CD4-positive, alpha-beta T cell treated with Interleukin-4 for 4 hours (primary cell): ENCODE measurements at regions not wholly inside any gene's neighbourhood (a gene's known extent, or its start where the extent isn't known, plus 50 kb on each side); places are given as distances from the start of the nearest gene placed in this dataset.
"Not testable (repeated sequence)": the region's sequence is repeated elsewhere in the genome, so short reads cannot be mapped to it uniquely, and the experiment has no call there.

ENCODE experiments used
- DNase-seq: peaks from one replicate; pipeline ENCODE4 v3.0.0-alpha.2; 2020

GRCh38 chr5:118144540-118144939, 843.8 kb downstream of the DTWD2 start:
- DNase-seq, result no peak

DNA sequence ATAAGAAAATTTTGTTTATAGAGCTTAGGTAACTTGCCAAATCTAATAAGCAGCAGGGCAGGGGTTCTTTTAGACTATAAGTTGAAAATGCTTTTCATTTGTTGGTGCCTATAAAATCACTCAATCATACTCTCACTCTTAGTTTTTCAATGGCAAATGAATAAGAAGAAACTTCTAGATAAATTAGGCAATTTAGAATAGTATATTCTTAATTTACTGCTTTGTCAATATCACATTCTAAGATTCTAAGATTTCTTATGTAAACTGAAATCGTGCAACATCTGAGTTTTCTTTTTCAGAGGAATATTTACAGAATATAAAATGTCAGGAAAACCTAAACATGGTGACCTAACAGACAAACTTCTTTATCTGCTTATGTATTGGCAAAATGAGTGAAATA, 849.0 kb downstream of the DTWD2 start:
- no peak for DNase-seq

DNA sequence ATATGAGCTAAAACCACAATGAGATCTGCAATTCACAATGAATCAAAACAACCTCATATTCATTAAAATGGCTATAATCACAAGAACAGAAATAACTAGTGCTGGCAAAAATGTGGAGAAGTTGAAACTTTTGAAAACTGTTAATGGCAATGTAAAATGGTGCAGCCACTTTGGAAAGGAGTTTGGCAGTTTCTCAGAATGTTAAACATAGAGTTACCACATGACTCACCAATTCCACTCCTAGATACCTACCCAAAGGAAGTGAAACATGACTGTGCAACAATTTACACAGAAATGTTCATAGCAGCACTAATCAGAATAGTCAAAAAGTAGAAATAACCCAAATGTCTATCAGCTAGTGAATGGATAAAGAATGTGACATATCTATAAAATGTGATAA, 862.2 kb downstream of the DTWD2 start:
- DNase-seq, result no peak

DNA sequence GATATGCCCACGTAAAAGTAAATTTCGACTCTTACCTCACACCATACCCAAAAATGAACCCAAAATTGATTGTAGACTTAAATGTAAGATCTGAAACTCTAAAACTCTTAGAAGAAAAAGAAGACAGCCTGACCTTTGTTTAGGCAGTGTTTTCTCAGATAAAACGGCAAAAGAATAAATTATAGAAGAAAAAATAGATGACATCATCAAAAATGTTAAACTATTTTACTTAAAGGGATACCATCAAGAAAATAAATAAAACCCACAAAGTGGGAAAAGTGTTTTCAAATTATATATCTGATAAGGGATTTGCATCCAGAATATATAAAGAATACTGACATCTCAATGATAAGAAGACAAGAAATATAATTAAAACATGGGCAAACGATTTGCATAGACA, 862.7 kb downstream of the DTWD2 start:
- DNase-seq, result no peak

DNA sequence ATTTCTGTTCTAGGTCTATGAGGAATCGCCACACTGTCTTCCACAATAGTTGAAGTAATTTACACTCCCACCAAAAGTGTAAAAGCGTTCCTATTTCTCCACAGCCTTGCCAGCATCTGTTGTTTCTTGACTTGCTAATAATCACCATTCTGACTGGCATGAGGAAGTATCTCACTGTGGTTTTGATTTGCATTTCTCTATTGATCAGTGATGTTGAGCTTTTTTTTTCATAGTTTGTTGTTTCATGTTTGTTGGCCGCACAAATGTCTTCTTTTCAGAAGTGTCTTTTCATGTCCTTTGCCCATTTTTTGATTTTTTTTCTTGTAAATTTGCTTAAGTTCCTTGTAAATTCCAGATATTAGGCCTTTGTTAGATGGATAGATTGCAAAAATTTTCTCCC, 867.1 kb downstream of the DTWD2 start:
- DNase-seq, result no peak

DNA sequence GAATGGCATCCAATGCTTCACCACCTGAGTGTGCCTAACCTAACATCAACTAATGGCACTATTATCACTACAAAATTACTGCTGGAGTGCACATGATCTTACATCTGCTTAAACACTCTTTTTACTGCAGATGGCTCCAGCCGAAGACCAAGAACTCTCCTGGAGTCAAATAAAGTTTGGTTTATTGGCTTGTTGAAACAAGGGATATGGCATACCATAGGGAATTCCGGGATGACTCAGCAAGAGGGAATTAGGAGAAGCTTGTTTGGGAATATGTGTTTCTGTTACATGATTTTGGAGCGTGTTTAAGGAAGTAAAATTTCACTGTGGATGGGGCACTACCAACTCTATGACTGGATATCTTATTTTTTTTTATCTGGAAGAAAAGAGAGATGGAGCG, 872.6 kb downstream of the DTWD2 start:
- no peak for DNase-seq

- DNase-seq, result no peak
These were observed 876.4 kb downstream of the DTWD2 start for GRCh38 chr5:118111956-118112355.

DNA sequence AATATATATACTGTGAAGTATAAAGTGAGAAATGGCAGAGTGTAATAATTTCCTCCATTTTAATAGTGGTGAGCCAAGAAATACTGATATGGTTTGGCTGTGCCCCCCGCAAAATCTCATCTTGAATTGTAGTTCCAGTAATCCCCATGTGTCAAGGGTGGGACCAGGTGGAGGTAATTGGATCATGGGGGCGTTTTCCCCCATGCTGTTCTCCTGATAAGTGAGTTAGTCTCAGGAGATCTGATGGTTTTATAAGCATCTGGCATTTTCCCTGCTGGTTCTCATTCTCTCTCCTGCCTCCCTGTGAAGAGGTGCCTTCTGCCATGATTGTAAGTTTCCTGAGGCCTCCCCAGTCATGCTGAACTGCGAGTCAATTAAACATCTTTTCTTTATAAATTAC, 881.1 kb downstream of the DTWD2 start:
- not testable (repeated sequence) for DNase-seq

DNA sequence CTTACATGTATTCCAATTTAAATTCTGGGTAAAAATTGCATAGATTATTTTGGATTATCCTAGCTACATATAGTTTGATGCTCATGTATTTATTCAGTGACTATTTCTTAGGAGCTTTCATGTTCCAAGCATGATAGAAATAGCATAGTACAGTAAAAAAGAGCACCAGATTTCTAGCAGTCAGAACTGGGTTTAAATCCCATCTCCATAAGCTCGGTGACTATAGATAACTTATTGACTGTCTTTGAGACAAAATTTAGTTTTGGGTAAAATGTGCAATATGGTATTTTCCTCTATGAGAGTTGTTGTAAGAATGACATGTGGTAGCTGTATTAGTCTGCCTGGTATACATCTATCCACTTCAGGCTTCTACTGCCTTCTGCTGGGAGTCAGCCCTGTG, 889.6 kb downstream of the DTWD2 start:
- no peak for DNase-seq

DNA sequence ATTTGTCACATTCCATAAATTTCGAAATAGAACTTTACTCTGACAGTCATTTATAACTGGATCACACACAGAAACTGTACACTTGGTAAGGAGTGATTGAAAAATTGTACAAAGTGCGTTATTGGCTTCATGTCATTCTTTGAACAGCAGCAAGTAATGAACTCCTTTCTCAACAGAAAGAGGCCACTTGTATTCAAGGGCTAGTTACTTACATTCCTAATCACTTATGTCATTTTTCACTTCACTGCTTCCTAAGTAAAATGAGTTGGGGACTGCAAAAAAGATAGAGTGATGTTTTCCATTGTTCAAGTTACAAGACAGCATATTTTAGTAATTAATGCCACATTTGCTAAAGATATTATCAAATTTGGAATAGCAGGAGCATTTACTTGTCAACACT, 893.2 kb downstream of the DTWD2 start:
- DNase-seq, result no peak

- no peak for DNase-seq
These were observed 899.9 kb downstream of the DTWD2 start for GRCh38 chr5:118088448-118088847.

GRCh38 chr5:118076490-118076889, 911.9 kb downstream of the DTWD2 start:
- DNase-seq, result no peak

DNA sequence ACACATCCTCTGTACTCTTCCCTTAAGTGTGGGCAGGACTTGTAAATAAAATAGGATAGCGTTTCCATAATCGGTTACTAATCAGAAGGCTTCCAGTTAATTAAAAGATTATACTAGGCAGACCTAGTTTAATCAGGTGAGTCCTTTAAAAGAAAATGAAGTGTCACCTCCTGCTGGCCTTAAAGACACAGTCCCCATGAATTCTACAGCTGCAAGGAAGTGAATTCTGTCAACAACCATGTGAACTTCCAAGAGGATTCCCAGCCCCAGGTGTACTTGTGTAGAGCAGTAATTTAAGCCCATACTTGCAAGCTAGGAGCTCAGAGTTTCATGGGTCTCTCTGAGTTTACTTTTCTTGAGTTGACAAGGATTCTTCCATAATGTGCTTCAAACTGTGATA, 918.3 kb downstream of the DTWD2 start:
- no peak for DNase-seq

- DNase-seq, result no peak
These were observed 918.9 kb downstream of the DTWD2 start for GRCh38 chr5:118069452-118069851.

GRCh38 chr5:118068886-118069285, 919.5 kb downstream of the DTWD2 start:
- DNase-seq, result no peak

DNA sequence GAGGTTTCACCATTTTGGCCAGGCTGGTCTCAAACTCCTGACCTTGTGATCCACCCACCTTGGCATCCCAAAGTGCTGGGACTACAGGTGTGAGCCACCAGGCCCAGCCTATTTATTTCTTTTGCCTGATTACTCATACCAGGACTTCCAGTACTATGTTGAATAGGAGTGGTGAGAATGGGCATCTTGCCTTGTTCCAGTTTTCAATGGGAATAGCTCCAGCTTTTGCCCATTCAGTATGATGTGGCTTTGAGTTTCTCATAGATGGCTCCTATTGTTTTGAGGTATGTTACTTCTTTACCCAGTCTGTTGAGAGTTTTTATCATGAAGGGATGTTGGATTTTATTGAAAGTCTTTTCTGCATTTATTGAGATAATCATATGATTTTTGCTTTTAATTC, 924.5 kb downstream of the DTWD2 start:
- DNase-seq, result not testable (repeated sequence)

DNA sequence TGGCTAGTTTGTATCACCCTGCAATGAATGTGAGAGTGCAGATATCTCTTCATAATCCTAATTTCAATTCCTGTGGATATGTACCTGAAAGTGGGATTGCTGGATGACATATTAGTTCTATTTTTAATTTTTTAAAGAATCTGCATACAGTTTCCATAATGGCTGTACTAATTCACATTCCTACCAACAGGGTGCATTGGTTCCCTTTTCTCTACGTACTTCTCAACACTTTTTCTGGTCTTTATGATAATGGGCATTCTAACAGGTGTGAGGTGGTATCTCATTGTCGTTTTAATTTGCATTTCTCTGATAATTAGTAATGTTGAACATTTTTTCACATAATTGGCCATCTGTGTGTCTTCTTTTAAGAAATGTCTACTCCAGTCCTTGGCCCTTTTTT, 927.5 kb downstream of the DTWD2 start:
- no peak for DNase-seq

- DNase-seq, result no peak
These were observed 935.8 kb downstream of the DTWD2 start for GRCh38 chr5:118052503-118052902.

DNA sequence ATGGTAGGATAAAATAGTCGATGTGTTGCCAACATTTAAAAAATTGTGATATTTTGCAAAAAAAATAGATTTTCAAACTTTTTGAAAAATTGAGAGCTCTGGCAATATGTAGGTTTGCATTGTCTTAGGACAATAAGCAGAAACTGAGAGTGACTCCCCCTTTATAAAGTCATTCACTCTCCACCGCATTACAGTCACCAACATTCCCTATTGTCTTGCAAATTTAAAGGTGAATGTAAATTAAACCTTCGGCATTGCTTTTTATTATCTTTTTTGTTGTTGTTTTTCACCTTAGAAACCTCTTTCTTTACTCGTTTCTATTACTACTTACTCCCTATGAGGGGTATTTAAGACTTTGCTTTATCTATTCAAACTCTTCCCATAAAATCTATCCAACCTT, 944.2 kb downstream of the DTWD2 start:
- no peak for DNase-seq

DNA sequence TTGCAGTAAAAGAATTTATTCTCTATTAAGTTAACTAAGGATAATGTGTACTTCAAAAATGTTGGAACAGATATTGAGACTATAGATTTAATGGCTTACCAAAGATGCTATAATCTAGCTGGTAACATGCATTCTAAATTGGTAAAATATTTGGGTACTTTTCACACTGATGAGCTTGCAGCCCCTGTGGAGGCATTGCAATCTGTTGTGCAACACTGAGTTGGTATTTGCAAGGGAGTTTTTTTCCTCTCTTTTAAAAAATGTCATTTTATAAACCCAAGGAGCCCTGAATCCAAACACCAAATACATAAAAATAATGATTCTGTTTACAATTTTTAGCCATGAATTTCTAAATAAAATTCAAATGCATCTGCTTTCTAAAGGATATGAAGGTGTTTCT, 944.8 kb downstream of the DTWD2 start:
- no peak for DNase-seq

- no peak for DNase-seq
These were observed 946.3 kb downstream of the DTWD2 start for GRCh38 chr5:118042076-118042475.

- DNase-seq, result no peak
These were observed 947.9 kb downstream of the DTWD2 start for GRCh38 chr5:118040496-118040895.

GRCh38 chr5:118033686-118034338, 954.5 kb downstream of the DTWD2 start:
- no peak for DNase-seq

GRCh38 chr5:118029807-118030206, 958.5 kb downstream of the DTWD2 start:
- DNase-seq, result no peak

DNA sequence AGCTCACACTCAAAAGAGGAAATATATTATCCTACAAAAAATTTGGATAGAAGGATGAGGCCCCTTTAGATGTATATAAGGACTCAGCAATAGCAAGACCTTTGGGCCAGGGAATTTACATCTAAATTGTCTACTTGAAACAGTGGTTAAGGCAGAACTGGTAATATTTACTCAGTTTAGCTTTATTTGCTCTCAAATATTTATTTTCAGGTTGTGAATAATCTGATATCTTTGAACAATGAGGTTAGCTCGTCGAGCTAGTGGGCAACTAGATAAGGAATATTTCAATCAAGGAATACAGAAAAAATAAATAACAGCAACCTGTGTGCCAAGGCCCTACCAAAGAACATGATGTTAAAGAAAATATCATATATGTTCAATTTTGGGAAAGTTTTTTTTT, 966.3 kb downstream of the DTWD2 start:
- DNase-seq, result no peak

DNA sequence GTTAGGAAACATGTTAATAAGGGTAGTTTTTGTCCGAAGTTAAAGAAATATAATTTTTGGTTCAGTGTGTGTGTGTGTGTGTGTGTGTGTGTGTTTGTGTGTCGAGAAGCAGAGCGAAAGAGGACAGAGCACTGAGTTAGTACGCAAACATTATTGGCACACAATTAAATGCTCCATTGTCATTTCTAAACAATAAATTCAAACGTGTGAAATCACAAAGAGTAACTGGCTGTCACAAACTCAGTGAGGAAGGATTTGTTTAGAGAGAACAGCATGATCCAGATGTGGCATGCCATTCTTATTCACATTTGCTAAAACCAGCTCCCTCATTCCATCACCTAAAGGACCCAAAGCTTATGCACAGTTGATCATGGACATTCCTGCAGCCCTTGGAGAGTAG, 970.8 kb downstream of the DTWD2 start:
- no peak for DNase-seq
